Vagina (tissue), 2 donors: ENCODE measurements at regions not wholly inside any gene's neighbourhood (a gene's known extent, or its start where the extent isn't known, plus 50 kb on each side); places are given as distances from the start of the nearest gene placed in this dataset.

ENCODE experiments used
- POLR2A ChIP-seq, 2 donors: fragments of 450-650 bp; IDR thresholded peaks; one replicate each; pipeline ENCODE4 v1.6.1; 2017; ENCODE audit warnings: antibody characterized with exemption in 2 of 2, mild to moderate bottlenecking in 2 of 2, moderate library complexity in 2 of 2
- TF ChIP-seq, protein P1 (sequence below), 3 experiments: fragments of 450-650 bp in 2 of 3; fragments of 200-600 bp in 1 of 3; sonication (generic) in 1 of 3; IDR thresholded peaks; one replicate each; pipeline ENCODE4 v1.5.1; 2017 to 2019; ENCODE audit warnings: antibody characterized with exemption in 3 of 3, mild to moderate bottlenecking in 2 of 3, moderate library complexity in 2 of 3

DNA sequence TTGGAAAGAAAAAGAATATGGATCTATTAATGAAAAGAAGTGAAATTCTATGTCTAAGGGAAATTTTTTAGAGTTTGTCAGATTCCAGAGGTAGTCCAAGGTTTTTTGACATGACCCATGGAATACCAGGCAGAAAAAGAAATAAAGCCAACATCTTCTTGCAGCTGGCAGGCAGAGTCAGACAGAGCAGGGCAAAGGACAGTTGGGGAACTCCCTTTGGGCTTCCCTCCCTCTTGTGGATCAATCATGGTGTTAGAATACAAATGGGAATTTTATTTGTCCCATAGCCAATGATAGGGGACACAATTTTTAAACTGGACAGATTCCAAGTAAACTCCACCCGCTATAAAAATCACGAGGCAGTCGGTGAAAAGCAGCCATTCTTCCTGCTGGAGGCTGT, 92.1 kb upstream of the TAB2 start:
- TF ChIP-seq, protein P1, sequence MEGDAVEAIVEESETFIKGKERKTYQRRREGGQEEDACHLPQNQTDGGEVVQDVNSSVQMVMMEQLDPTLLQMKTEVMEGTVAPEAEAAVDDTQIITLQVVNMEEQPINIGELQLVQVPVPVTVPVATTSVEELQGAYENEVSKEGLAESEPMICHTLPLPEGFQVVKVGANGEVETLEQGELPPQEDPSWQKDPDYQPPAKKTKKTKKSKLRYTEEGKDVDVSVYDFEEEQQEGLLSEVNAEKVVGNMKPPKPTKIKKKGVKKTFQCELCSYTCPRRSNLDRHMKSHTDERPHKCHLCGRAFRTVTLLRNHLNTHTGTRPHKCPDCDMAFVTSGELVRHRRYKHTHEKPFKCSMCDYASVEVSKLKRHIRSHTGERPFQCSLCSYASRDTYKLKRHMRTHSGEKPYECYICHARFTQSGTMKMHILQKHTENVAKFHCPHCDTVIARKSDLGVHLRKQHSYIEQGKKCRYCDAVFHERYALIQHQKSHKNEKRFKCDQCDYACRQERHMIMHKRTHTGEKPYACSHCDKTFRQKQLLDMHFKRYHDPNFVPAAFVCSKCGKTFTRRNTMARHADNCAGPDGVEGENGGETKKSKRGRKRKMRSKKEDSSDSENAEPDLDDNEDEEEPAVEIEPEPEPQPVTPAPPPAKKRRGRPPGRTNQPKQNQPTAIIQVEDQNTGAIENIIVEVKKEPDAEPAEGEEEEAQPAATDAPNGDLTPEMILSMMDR (IDR thresholded peaks at IDR 0.05), result no peak
- TF ChIP-seq POLR2A (IDR thresholded peaks at IDR 0.05), result no peak
